Ishikawa (cell line): ENCODE measurements at regions not wholly inside any gene's neighbourhood (a gene's known extent, or its start where the extent isn't known, plus 50 kb on each side); places are given as distances from the start of the nearest gene placed in this dataset.

Experiments
- CEBPB ChIP-seq: IDR thresholded peaks from 2 replicates; pipeline ENCODE4 v1.6.1; 2012
- CREB1 ChIP-seq: IDR thresholded peaks from 2 replicates; pipeline ENCODE4 v1.6.1; 2012; ENCODE audit warnings: low read depth
- EP300 ChIP-seq: IDR thresholded peaks from 2 replicates; pipeline ENCODE4 v1.6.1; 2012; ENCODE audit warnings: borderline replicate concordance
- FOXM1 ChIP-seq: IDR thresholded peaks from 2 replicates; pipeline ENCODE4 v1.6.1; 2012; ENCODE audit warnings: low read depth, borderline replicate concordance
- NFIC ChIP-seq: IDR thresholded peaks from 2 replicates; pipeline ENCODE4 v1.6.1; 2012
- RAD21 ChIP-seq: IDR thresholded peaks from 2 replicates; pipeline ENCODE4 v1.6.1; 2012; ENCODE audit warnings: low read depth
- TAF1 ChIP-seq: IDR thresholded peaks from 2 replicates; pipeline ENCODE4 v1.6.1; 2012; ENCODE audit warnings: low read depth, mild to moderate bottlenecking
- TCF12 ChIP-seq: IDR thresholded peaks from 2 replicates; pipeline ENCODE4 v1.6.1; 2012; ENCODE audit warnings: low read depth
- TF ChIP-seq, protein P1 (sequence below): IDR thresholded peaks from 2 replicates; pipeline ENCODE4 v1.6.1; 2012
- TF ChIP-seq, protein P2 (sequence below): IDR thresholded peaks from 2 replicates; pipeline ENCODE4 v1.6.1; 2012; ENCODE audit warnings: low read depth, mild to moderate bottlenecking
- TF ChIP-seq, protein P3 (sequence below): IDR thresholded peaks from 2 replicates; pipeline ENCODE4 v1.6.1; 2012

DNA sequence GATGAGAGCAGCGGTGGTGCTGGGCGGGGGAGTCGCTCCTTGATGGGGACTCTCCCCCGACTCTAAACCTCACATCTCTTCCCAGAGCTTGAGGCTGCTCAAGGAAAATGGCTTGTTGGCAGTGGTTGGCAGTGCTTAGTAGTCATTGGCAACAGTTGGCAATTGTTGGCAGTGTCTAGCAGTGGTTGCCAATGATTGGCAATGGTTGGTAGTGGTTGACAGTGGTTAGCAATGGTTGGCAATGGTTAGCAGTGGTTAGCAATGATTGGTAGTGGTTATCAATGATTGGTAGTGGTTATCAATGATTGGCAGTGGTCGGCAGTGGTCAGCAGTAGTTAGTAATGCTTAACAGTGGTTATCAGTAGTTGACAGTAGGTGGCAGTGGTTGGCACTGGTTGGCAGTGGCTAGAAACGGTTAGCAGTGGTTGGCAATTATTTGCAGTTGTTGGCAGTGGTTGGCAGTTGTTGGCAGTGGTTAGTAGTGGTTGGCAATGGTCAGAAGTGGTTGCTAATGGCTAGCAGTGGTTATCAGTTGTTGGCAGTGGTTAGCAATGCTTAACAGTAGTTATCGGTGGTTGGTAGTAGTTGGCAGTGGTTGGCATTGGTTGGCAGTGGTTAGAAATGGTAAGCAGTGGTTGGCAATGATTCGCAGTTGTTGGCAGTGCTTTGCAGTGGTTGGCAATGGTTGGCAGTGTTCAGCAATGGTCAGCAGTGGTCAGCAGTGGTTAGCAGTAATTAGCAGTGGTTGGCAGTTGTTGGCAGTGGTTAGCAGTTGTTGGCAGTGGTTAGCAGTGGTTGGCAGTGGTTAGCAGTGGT is 85.4 kb upstream of the OTOS start:
- no peak for TF ChIP-seq TCF12
- TF ChIP-seq EP300, result no peak
- TF ChIP-seq, protein P1, sequence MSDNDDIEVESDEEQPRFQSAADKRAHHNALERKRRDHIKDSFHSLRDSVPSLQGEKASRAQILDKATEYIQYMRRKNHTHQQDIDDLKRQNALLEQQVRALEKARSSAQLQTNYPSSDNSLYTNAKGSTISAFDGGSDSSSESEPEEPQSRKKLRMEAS, result no peak
- TF ChIP-seq TAF1, result no peak
- no peak for TF ChIP-seq CREB1
- no peak for TF ChIP-seq FOXM1
- TF ChIP-seq, protein P2, sequence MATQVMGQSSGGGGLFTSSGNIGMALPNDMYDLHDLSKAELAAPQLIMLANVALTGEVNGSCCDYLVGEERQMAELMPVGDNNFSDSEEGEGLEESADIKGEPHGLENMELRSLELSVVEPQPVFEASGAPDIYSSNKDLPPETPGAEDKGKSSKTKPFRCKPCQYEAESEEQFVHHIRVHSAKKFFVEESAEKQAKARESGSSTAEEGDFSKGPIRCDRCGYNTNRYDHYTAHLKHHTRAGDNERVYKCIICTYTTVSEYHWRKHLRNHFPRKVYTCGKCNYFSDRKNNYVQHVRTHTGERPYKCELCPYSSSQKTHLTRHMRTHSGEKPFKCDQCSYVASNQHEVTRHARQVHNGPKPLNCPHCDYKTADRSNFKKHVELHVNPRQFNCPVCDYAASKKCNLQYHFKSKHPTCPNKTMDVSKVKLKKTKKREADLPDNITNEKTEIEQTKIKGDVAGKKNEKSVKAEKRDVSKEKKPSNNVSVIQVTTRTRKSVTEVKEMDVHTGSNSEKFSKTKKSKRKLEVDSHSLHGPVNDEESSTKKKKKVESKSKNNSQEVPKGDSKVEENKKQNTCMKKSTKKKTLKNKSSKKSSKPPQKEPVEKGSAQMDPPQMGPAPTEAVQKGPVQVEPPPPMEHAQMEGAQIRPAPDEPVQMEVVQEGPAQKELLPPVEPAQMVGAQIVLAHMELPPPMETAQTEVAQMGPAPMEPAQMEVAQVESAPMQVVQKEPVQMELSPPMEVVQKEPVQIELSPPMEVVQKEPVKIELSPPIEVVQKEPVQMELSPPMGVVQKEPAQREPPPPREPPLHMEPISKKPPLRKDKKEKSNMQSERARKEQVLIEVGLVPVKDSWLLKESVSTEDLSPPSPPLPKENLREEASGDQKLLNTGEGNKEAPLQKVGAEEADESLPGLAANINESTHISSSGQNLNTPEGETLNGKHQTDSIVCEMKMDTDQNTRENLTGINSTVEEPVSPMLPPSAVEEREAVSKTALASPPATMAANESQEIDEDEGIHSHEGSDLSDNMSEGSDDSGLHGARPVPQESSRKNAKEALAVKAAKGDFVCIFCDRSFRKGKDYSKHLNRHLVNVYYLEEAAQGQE, result no peak
- TF ChIP-seq, protein P3, sequence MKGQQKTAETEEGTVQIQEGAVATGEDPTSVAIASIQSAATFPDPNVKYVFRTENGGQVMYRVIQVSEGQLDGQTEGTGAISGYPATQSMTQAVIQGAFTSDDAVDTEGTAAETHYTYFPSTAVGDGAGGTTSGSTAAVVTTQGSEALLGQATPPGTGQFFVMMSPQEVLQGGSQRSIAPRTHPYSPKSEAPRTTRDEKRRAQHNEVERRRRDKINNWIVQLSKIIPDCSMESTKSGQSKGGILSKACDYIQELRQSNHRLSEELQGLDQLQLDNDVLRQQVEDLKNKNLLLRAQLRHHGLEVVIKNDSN, result no peak
- TF ChIP-seq CEBPB, result no peak
- no peak for TF ChIP-seq NFIC
- peak; percentile 54 for TF ChIP-seq RAD21
